ENCODE measurements at regions not wholly inside any gene's neighbourhood (a gene's known extent, or its start where the extent isn't known, plus 50 kb on each side); places are given as distances from the start of the nearest gene placed in this dataset.

DNA sequence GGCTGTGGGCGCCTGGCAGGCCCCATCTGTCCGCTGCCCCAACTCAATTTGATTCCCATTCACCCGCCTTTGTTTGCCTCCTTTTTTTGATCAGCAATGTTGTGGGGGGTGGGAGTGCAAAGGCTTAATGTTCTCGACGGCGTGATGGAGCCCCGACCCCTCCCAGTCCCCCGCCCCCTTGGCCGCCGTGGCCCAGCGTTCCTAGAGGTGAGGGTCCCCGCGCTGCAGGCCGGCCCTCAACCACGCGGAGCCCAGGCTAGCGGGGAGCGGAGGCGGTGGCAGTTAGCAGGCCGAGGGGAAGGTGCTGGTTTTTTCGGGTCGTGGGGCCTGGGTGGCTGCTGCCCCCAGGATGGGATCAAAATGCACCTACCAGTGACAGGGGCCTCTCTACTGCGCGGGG lies 274.7 kb upstream of the SKOR2 start:
- TF ChIP-seq RAD21 (IDR thresholded peaks at IDR 0.05; ENCODE audit: low read depth) (no peak), EP300 (IDR thresholded peaks at IDR 0.05; ENCODE audit: borderline replicate concordance) (no peak), ZBTB7A (IDR thresholded peaks at IDR 0.05; ENCODE audit: low read depth) (no peak), YY1 (IDR thresholded peaks at IDR 0.05; ENCODE audit: low read depth) (no peak), TCF12 (IDR thresholded peaks at IDR 0.05; ENCODE audit: low read depth) (no peak), CEBPB (IDR thresholded peaks at IDR 0.05) (no peak), MAX (IDR thresholded peaks at IDR 0.05) (no peak), TAF1 (IDR thresholded peaks at IDR 0.05; ENCODE audit: low read depth) (no peak), CREB1 (IDR thresholded peaks at IDR 0.05; ENCODE audit: low read depth) (no peak), NFIC (IDR thresholded peaks at IDR 0.05) (no peak)
- TF ChIP-seq, protein P1, sequence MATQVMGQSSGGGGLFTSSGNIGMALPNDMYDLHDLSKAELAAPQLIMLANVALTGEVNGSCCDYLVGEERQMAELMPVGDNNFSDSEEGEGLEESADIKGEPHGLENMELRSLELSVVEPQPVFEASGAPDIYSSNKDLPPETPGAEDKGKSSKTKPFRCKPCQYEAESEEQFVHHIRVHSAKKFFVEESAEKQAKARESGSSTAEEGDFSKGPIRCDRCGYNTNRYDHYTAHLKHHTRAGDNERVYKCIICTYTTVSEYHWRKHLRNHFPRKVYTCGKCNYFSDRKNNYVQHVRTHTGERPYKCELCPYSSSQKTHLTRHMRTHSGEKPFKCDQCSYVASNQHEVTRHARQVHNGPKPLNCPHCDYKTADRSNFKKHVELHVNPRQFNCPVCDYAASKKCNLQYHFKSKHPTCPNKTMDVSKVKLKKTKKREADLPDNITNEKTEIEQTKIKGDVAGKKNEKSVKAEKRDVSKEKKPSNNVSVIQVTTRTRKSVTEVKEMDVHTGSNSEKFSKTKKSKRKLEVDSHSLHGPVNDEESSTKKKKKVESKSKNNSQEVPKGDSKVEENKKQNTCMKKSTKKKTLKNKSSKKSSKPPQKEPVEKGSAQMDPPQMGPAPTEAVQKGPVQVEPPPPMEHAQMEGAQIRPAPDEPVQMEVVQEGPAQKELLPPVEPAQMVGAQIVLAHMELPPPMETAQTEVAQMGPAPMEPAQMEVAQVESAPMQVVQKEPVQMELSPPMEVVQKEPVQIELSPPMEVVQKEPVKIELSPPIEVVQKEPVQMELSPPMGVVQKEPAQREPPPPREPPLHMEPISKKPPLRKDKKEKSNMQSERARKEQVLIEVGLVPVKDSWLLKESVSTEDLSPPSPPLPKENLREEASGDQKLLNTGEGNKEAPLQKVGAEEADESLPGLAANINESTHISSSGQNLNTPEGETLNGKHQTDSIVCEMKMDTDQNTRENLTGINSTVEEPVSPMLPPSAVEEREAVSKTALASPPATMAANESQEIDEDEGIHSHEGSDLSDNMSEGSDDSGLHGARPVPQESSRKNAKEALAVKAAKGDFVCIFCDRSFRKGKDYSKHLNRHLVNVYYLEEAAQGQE (IDR thresholded peaks at IDR 0.05; ENCODE audit: low read depth): no peak
